CD4-positive, CD25-positive, alpha-beta regulatory T cell (primary cell): ENCODE measurements at regions not wholly inside any gene's neighbourhood (a gene's known extent, or its start where the extent isn't known, plus 50 kb on each side); places are given as distances from the start of the nearest gene placed in this dataset.

Experiments used
- ATAC-seq, 2 donors: fragments of 150-1000 bp; cut with Tn5 transposase; one replicate each; pipeline ENCODE4 v1.10.0; 2021; ENCODE audit warnings: low read depth in 2 of 2, moderate number of reproducible peaks in 2 of 2, moderate library complexity in 1 of 2
- DNase-seq, 3 donors: peaks; one replicate each; pipeline versions ENCODE4 v3.0.0 to v3.0.0-alpha.2; 2012 to 2022; ENCODE audit warnings: mixed read lengths in 1 of 3
- H3K27ac ChIP-seq: one replicate; pipeline ENCODE4 v1.7.0; 2013; ENCODE audit warnings: mild to moderate bottlenecking, low read length; ENCODE audit not compliant: insufficient read depth, poor library complexity, severe bottlenecking
- H3K27me3 ChIP-seq: one replicate; pipeline ENCODE4 v1.7.0; 2013; ENCODE audit warnings: low read length; ENCODE audit not compliant: control insufficient read depth, insufficient read depth
- H3K36me3 ChIP-seq: one replicate; pipeline ENCODE4 v1.7.0; 2013; ENCODE audit warnings: mild to moderate bottlenecking, low read length, moderate library complexity; ENCODE audit not compliant: control insufficient read depth, insufficient read depth
- H3K4me1 ChIP-seq: 2 replicates; pipeline ENCODE4 v1.7.0; 2013; ENCODE audit warnings: mild to moderate bottlenecking, low read length; ENCODE audit not compliant: insufficient read depth, control insufficient read depth, poor library complexity, severe bottlenecking
- H3K4me3 ChIP-seq: one replicate; pipeline ENCODE4 v1.7.0; 2013; ENCODE audit warnings: low read depth, mild to moderate bottlenecking, low read length, moderate library complexity
- H3K9me3 ChIP-seq, 2 experiments: 1 replicate in 1 of 2; 2 replicates in 1 of 2; pipeline ENCODE4 v1.7.0; 2013; ENCODE audit warnings: low read length in 2 of 2, mild to moderate bottlenecking in 1 of 2, moderate library complexity in 1 of 2; ENCODE audit not compliant: control insufficient read depth in 2 of 2
- H3K27ac Mint-ChIP-seq, 3 donors: one replicate each; pipeline ENCODE4 v1.8.0; 2020 to 2022; ENCODE audit warnings: mild to moderate bottlenecking in 3 of 3, mixed read lengths in 3 of 3, moderate library complexity in 2 of 3
- H3K27me3 Mint-ChIP-seq: one replicate; pipeline ENCODE4 v1.8.0; 2022; ENCODE audit warnings: mild to moderate bottlenecking, mixed read lengths
- H3K36me3 Mint-ChIP-seq: one replicate; pipeline ENCODE4 v1.8.0; 2020; ENCODE audit warnings: mixed read lengths
- H3K4me1 Mint-ChIP-seq, 4 donors: one replicate each; pipeline ENCODE4 v1.8.0; 2020 to 2022; ENCODE audit warnings: mixed read lengths in 4 of 4, mild to moderate bottlenecking in 1 of 4
- H3K4me3 Mint-ChIP-seq, 4 donors: one replicate each; pipeline ENCODE4 v1.8.0; 2020 to 2022; ENCODE audit warnings: mild to moderate bottlenecking in 4 of 4, mixed read lengths in 4 of 4, moderate library complexity in 3 of 4
- H3K9me3 Mint-ChIP-seq, 7 donors: one replicate each; pipeline ENCODE4 v1.8.0; 2020 to 2022; ENCODE audit warnings: mixed read lengths in 7 of 7, mild to moderate bottlenecking in 3 of 7, moderate library complexity in 2 of 7

- no peaks in the 10 kb centered on the region for H3K27me3 Mint-ChIP-seq
- peaks cover 0 to 8% (median 4%) of the 10 kb centered on the region in 7 donors for H3K9me3 Mint-ChIP-seq
- H3K4me3 Mint-ChIP-seq: no peak overlapping the region
- Histone ChIP-seq H3K27ac (no peak overlapping the region), H3K9me3 (no peaks in the 10 kb centered on the region), H3K36me3 (no peaks in the 10 kb centered on the region), H3K4me3 (no peak overlapping the region), H3K4me1 (no peaks in the 10 kb centered on the region), H3K27me3 (no peaks in the 10 kb centered on the region)
- no peaks in the 10 kb centered on the region for H3K4me1 Mint-ChIP-seq
- ATAC-seq (no peak), DNase-seq (no peak)
- H3K36me3 Mint-ChIP-seq: no peaks in the 10 kb centered on the region
- no peak overlapping the region for H3K27ac Mint-ChIP-seq
Observed at GRCh38 chr1:219304227-219305226, 130.8 kb downstream of the LYPLAL1 start.

DNA sequence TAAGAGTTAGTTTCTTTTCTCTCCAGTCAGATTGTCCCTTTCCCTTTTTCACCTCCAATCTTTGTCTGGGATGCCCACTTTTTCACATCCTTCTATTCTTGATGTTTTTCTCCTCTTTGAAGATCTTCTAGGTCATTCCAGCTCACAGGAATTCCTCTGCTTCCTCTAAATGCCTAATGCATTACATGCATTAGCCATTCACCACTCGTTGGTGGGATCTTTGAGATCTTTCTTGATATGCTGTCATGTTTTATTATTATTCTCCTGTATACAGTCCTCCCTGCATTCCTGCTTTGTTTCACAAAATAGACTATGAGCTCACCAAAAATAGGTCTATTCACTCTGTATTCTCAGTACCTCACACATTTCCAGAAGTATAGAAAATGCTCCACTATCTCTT is 129.0 kb downstream of the LYPLAL1 start:
- no peak overlapping the region for H3K4me3 ChIP-seq
- no peaks in the 10 kb centered on the region for H3K27me3 Mint-ChIP-seq
- H3K4me3 Mint-ChIP-seq: no peak overlapping the region
- H3K27ac Mint-ChIP-seq: no peak overlapping the region
- no peaks in the 10 kb centered on the region for H3K4me1 Mint-ChIP-seq
- peaks cover 0 to 4% (median 2%) of the 10 kb centered on the region in 7 donors for H3K9me3 Mint-ChIP-seq
- H3K27ac ChIP-seq: no peak overlapping the region
- H3K36me3 ChIP-seq: no peaks in the 10 kb centered on the region
- no peaks in the 10 kb centered on the region for H3K36me3 Mint-ChIP-seq
- ATAC-seq (no peak), DNase-seq (no peak)
- H3K27me3 ChIP-seq: no peaks in the 10 kb centered on the region
- no peaks in the 10 kb centered on the region for H3K9me3 ChIP-seq
- no peaks in the 10 kb centered on the region for H3K4me1 ChIP-seq

DNA sequence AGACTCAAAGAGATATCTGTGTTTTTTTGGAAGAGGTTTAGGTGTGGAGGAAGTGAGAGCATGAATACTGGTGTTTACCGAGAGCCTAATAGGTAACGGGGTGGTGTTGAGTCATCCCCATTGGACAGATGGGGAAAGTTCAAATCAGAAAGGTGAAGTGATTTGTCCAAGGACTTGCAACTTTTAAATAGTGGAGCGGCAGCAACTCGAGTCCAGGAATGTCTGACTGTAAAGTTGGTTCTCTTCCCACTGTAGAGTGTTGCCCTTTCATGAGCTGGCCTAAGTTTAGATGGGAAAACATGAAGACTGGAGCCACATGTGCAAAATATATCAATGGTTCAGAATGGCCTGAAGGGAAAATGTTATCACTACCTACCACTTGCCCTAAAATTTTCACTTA is 125.7 kb downstream of the LYPLAL1 start:
- ATAC-seq: no peak

DNA sequence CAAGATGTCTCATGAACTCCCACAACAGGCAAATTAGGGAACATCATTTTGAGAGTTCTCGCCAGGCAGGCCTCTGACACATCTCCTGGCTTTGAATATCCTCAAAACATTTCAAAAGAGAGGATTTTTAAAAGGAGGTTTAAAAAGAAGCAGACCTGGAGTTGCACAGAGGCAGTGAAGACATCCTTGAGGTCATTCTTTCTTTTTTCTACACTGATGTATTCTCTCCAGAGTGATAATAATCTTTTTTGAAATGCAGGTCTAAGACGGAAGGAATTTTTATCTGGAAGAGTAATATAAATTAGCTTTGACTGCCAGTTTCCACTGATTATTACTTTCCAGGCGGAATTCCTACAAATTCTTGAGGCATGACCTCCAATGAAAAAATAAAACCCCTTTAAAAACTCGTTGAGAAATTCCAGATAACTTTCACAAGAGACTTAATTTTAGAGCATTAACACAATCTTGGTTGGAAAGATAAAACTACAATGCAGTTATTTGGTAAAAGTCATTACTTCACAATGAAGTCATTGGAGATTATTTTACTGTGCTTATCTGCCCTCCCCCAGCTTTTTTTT is 125.0 kb downstream of the LYPLAL1 start:
- no peak for ATAC-seq

More for the DNA sequence above, 125.7 kb downstream of the LYPLAL1 start:
- peaks cover 0 to 6% (median 0%) of the 10 kb centered on the region in 7 donors for H3K9me3 Mint-ChIP-seq
- H3K4me1 Mint-ChIP-seq: no peaks in the 10 kb centered on the region
- H3K36me3 Mint-ChIP-seq: no peaks in the 10 kb centered on the region
- H3K27ac Mint-ChIP-seq: no peak overlapping the region
- Histone ChIP-seq H3K9me3 (no peaks in the 10 kb centered on the region), H3K36me3 (no peaks in the 10 kb centered on the region), H3K4me1 (no peaks in the 10 kb centered on the region), H3K4me3 (no peak overlapping the region), H3K27ac (no peak overlapping the region), H3K27me3 (no peaks in the 10 kb centered on the region)
- H3K4me3 Mint-ChIP-seq: no peak overlapping the region
- no peak for DNase-seq
- no peaks in the 10 kb centered on the region for H3K27me3 Mint-ChIP-seq

GRCh38 chr1:219296430-219297355 is 123.0 kb downstream of the LYPLAL1 start:
- Mint-ChIP-seq H3K9me3 (peaks cover 0 to 4% (median 0%) of the 10 kb centered on the region in 7 donors), H3K36me3 (no peaks in the 10 kb centered on the region), H3K27ac (peak overlapping the region in 1 of 3 donors; percentile 15), H3K4me1 (no peaks in the 10 kb centered on the region), H3K27me3 (peaks cover 4% of the 10 kb centered on the region), H3K4me3 (no peak overlapping the region)
- ATAC-seq: no peak
- no peak overlapping the region for H3K4me3 ChIP-seq
- no peak overlapping the region for H3K27ac ChIP-seq
- no peaks in the 10 kb centered on the region for H3K4me1 ChIP-seq
- DNase-seq: no peak
- no peaks in the 10 kb centered on the region for H3K36me3 ChIP-seq
- no peaks in the 10 kb centered on the region for H3K9me3 ChIP-seq
- no peaks in the 10 kb centered on the region for H3K27me3 ChIP-seq

More for the DNA sequence above, 125.0 kb downstream of the LYPLAL1 start:
- no peaks in the 10 kb centered on the region for H3K36me3 ChIP-seq
- no peak for DNase-seq
- Mint-ChIP-seq H3K27me3 (no peaks in the 10 kb centered on the region), H3K4me3 (no peak overlapping the region), H3K36me3 (no peaks in the 10 kb centered on the region), H3K9me3 (peaks cover 0 to 6% (median 0%) of the 10 kb centered on the region in 7 donors), H3K4me1 (no peaks in the 10 kb centered on the region), H3K27ac (no peak overlapping the region)
- H3K9me3 ChIP-seq: no peaks in the 10 kb centered on the region
- H3K4me1 ChIP-seq: no peaks in the 10 kb centered on the region
- H3K4me3 ChIP-seq: no peak overlapping the region
- H3K27me3 ChIP-seq: no peaks in the 10 kb centered on the region
- H3K27ac ChIP-seq: no peak overlapping the region

- no peaks in the 10 kb centered on the region for H3K4me1 Mint-ChIP-seq
- no peaks in the 10 kb centered on the region for H3K4me1 ChIP-seq
- no peak overlapping the region for H3K4me3 Mint-ChIP-seq
- no peak overlapping the region for H3K4me3 ChIP-seq
- H3K27ac ChIP-seq: no peak overlapping the region
- H3K36me3 Mint-ChIP-seq: no peaks in the 10 kb centered on the region
- ATAC-seq (no peak), DNase-seq (no peak)
- peaks cover 4% of the 10 kb centered on the region for H3K27me3 Mint-ChIP-seq
- no peak overlapping the region for H3K27ac Mint-ChIP-seq
- H3K27me3 ChIP-seq: no peaks in the 10 kb centered on the region
- peaks cover 0 to 4% (median 0%) of the 10 kb centered on the region in 7 donors for H3K9me3 Mint-ChIP-seq
- H3K9me3 ChIP-seq: no peaks in the 10 kb centered on the region
- no peaks in the 10 kb centered on the region for H3K36me3 ChIP-seq
Observed at GRCh38 chr1:219294251-219294650, 120.6 kb downstream of the LYPLAL1 start.

DNA sequence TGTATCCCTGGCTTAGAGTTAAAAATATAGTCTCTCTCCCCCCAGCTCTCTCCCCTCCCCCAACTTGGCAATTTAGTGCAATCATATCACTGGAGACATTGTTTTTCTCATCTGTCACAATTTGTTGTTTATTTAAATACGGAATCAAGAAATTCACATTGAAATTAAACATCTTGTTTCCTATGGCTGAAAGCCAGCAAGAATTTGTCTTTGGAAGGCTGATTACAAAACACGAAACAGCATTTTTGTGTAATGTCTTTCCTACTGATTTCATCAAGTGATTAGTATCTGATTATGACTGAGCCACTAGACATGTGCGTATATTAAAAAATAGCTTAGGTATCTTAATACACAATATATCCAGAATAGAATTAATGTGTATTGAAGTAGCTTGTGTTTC is 119.7 kb downstream of the LYPLAL1 start:
- Histone ChIP-seq H3K27me3 (no peaks in the 10 kb centered on the region), H3K4me1 (no peaks in the 10 kb centered on the region), H3K27ac (no peak overlapping the region), H3K36me3 (no peaks in the 10 kb centered on the region), H3K4me3 (no peak overlapping the region), H3K9me3 (no peaks in the 10 kb centered on the region)
- no peak for DNase-seq
- H3K27me3 Mint-ChIP-seq: peaks cover 4% of the 10 kb centered on the region
- H3K27ac Mint-ChIP-seq: peak overlapping the region in 1 of 3 donors; percentile 35
- peaks cover 0 to 4% (median 0%) of the 10 kb centered on the region in 7 donors for H3K9me3 Mint-ChIP-seq
- no peak for ATAC-seq
- no peaks in the 10 kb centered on the region for H3K4me1 Mint-ChIP-seq
- H3K36me3 Mint-ChIP-seq: no peaks in the 10 kb centered on the region
- no peak overlapping the region for H3K4me3 Mint-ChIP-seq
